Amniotic epithelial cell (primary cell): ENCODE measurements at regions not wholly inside any gene's neighbourhood (a gene's known extent, or its start where the extent isn't known, plus 50 kb on each side); places are given as distances from the start of the nearest gene placed in this dataset.
"Not testable (repeated sequence)": the region's sequence is repeated elsewhere in the genome, so short reads cannot be mapped to it uniquely, and the experiment has no call there.

ENCODE experiments used
- DNase-seq: peaks from one replicate; pipeline ENCODE4 v3.0.0-alpha.2; 2010; ENCODE audit warnings: low read depth

DNA sequence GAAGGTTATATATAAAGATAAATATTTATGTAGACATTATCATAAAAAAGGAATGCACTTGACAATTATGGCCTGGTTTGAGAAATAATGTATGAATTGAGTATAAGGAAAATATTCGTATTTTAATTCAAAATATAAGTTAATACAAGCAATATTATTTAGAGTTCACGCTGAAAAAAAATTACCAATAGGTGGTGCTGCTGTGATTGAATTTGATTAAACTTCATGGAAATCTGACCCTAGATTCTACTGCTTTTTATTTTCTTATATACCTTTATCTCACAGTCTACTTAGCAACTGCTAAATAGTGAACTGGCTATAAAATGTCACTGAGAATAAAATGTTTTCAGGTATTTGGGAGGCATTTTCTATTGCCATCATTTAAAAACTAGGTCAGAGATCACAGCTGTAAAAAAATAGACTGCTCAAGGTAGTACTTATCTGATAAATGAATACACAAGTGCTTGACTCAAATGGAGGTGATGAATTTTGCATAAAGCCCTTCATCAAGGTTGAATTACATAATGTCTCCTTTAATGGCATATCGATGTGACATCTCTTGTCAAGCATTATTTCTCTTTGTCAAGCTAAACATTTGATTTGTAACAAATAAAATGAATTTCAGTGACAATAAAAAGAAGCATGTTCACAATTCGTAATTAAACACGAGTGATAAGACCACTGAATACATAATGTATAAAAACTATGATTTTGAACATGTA lies 1638.8 kb upstream of the PCDH7 start:
- DNase-seq = peak; percentile 34

DNA sequence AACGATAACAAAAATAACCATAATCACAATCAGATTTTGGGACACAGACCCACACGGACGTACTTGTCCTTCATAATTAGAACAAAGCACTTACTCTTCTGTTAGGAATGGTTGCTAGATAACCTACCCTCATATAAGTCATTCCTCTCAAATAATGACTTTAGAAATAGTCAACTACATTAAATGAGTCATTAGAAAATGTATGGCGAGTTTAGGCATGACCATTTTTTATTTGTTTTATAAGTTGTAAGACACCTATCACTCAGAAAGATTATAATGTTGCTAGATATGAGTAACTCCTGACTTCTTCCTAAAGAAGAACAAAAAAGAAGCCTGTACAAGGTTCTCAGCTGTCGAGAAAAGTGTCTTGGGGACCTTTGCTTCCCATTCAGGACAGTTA lies 1637.5 kb upstream of the PCDH7 start:
- DNase-seq = no peak

DNA sequence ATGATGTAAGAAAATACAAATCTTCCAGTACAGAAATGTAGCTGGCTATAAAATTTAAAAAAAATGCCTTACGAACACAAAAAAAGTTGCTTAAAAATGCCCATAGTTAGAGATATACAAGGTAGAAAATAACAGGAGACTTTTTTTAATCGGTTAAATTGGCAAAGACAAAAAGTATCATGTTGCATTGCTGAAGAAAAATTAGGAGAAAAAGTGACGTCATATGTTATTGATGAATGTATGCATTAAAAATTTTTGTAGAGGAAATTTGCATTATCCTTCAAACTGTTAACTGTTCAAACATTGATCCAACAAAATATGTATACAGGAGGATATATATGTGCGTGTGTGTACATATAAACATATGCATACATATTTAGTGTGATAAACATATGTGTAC lies 1634.4 kb upstream of the PCDH7 start:
- DNase-seq = no peak

DNA sequence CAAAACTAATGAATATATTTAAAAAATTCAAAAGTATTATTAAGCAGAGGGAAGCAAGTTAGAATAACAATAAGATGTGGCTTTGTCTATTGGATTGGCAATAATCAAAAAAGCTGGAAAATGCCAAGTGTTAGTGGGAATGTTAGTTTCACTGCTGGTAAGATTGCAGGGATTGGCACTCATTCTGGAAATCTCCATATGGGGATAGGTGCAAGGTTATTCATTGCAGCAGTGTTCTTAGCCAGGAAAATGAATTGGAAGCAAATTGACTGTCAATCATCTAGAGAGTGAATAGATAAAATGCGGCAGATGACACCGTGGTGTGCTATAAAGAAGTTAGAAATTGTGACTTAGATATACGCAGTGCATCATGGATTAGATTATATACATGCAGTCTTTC lies 1615.5 kb upstream of the PCDH7 start:
- no peak for DNase-seq

DNA sequence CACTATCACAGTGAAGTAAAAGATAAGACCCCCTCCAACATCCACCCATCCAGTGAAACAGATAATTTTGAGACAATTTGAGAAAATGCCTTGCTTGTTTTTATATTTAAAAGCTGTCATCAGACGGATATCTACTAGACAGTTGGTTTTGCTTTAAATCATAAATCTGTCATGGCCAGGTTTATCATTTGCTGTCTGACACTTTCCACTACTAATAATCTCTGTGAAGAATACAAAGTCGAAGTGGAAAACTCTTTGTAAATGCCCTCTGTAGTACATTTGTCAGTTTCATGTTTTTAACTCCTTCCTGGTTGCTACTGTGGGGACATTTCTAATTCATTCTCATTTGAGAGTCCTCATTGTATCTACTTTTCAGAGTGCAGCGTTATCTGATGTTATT lies 1606.2 kb upstream of the PCDH7 start:
- no peak for DNase-seq

DNA sequence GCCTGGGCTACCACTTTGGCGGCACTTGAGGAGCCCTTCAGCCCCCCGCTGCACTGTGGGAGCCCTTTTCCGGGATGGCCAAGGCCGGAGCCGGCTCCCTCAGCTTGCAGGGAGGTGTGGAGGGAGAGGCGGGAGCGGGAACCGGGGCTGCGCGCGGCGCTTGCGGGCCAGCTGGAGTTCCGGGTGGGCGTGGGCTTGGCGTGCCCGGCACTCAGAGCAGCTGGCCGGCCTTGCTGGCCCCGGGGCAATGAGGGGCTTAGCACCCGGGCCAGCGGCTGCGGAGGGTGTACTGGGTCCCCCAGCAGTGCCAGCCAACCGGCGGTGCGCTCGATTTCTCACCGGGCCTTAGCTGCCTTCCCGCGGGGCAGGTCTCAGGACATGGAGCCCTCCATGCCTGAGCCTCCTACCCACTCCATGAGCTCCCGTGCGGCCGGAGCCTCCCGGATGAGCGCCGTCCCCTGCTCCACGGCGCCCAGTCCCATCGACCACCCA lies 1602.9 kb upstream of the PCDH7 start:
- DNase-seq = not testable (repeated sequence)

DNA sequence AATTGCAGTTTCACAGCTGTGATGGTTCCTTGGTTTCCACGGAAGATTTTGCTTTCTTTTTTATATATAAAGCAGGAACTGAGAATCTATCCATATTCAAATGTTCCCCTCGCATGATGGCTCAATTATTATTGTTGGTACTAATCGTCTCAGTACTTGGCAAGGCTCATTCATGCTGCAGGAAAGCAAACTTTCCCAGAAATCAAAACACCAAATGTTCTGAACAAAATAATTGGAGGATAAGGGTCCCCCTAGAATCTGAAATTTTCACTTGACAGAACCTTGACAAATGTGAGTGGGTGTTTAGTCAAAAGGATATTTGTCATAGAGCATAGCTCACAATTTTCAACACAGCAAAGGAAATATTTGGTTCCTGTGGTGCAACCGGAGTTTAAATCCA lies 1598.6 kb upstream of the PCDH7 start:
- no peak for DNase-seq

DNA sequence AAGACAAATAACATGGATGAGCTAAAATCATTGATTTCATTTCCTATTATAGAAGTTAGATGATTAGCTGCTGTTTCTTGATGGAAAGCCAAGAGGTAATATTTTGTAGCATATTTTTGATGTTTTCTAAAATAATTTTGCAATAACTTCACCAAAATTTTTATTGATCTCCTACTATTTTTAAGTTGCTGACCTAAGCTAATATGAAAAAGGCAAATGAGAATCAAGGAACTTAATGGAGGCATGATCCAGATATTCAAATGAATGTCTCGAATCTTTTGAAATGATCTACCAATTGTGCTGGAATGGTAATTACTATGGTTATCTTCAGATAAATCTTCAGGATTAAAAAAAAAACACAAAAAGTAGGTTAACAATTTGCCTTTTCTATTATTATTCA lies 1591.4 kb upstream of the PCDH7 start:
- DNase-seq = no peak

DNA sequence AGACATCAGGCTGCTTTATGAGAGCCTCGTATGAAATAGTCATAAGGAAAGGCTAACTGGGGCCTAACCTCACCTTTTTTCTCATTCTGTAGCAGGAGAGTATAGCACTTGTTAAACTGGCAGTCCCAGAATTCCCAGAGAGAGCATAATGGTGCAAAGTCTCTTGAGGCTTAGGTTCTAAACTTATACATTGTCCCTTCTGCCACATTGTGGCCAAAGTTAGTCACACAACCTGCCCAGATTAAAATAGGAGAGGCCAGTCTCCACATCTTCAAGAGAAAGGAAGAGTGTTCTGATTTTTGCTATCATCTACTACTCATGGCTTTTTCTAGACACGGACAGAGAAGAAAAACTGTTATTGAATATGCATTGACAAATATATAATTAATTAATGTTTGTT lies 1588.9 kb upstream of the PCDH7 start:
- DNase-seq = no peak

DNA sequence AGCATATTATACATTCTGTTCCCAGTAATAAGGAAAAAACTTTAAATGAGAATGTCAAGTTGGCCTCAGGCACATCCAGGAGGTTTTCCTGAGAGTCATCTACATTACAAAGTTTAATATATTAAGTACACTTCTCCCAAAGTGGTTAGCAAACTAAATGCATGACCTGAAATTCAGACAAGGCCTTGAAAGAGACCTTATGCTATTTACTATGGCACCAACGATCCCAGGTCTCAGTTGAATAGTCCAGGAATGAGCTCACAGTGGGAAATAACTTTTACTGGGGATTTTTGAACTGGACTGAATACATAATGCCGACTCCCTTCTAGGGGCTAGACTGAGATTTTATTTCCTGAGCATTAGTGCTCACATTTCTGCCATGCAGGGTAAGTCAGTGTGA lies 1577.5 kb upstream of the PCDH7 start:
- no peak for DNase-seq

DNA sequence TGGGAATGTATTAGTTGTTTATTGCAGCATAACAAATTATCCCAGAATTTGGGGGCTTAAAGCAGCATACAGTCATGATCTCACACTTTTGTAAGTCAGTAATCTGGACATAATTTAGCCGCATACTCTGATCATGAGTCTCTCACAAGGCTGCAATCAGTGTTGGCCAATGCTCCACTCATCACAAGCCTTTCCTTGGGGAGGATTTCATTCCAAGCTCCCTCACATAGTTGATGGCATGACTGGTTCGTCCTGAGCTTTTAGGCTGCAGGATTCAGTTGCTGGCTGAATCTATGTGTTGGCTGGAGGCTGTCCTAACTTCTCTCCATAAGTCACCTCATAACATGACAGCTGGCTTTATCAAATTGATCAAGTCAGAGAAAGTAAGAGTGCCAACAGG lies 1568.6 kb upstream of the PCDH7 start:
- DNase-seq = peak; percentile 82

DNA sequence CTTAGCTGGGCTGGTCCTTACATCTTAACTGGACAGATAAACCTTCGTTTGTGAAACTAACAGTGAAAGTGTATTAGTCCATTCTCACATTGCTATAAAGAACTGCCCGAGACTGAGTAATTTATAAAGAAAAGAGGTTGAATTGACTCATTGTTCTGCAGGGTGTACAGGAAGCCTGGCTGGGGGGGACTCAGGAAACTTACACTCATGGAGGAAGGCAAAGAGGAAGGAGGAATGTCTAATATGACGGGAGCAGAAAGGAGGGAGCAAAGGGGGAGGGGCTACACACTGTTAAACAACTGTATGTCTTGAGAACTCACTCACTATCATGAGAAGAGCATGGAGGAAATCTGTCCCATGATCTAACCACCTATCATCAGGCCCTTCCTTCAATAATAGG lies 1566.5 kb upstream of the PCDH7 start:
- no peak for DNase-seq

DNA sequence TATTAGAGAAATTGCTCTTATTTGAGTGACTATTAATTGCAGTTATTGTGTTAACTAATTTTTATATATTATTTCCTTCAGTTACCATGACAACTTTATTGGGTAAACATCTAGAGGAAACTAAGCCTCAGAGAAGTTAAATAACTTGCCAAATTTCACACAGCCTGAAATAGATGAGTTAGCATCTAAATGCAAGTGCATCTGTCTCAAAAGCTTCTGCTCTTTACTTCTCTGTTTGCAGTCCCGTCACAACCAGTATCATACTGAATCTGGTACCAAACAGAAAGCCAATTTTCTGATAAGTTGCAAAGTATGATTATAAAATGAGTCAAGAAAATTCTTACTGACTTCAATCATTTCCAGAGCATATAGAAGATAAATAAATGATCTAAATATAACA lies 1544.9 kb upstream of the PCDH7 start:
- no peak for DNase-seq

DNA sequence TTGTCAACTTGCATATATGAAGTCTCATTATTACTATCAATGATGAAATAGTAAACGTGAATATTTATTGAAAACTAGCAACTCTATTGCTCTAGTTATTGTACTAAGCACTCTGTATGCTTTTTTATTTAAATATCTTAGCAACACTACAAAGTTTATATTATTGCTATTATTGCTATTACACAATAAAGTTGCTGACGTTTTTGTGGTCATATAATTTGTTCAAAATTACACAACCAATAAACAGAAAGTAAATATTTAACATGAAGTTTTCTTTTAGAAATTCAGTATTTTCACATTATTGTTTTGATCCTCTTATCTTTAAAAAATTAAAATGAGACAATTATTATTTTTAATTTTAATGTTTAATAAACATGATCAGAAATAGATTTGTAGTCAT lies 1521.1 kb upstream of the PCDH7 start:
- no peak for DNase-seq

DNA sequence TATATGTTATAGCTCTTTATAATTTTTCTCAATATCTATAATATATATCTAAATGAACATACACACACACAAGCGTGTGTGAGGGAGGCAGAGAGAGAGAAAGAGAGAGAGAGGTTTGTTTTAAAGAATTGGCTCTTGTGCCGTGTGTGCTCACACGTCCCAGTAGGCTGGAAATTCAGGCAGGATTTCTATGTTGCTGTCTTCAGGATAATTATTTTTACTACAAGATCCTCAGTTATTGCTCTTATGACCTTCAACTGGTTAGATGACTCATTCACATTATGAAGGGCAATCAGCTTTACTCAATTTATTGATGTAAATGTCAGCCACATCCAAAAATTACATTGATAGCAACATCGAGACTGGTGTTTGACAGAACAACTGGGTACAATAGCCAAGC lies 1520.7 kb upstream of the PCDH7 start:
- no peak for DNase-seq

DNA sequence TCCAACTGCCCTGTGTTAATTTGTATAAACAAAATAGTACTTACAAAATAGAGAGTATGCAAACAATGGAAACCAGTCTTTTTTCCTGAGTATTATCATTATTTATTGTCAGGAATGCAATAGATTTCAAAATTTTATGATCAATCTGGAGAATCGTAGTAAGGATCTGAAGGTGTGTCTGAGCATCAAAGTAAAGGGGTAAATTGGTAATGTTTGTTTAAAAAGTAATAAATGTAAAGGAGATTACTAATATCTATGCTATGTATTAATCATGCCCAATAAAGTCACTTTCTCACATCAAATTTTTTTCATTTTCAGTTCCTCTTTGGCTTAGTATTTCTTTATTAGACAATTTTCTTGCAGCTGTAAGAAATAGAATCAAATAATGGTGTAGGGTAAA lies 1507.1 kb upstream of the PCDH7 start:
- DNase-seq = no peak

DNA sequence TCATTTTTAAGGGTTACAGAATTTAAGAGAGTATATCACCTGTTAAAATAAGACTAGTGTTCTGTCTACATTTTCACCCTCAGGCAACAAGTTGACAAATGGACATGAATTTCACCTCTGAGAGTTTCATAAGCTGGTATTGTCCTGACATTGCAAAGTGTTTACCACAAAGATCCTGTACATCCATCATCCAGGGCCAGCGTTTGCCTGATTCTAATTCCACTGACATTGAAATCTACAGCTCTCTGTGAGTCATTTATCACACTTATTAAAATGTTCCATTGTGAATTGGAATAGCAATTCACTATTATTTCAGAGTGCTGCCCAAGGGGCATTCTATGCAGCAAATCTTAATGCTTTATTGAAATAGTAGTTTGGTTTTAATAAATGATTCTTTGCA lies 1499.4 kb upstream of the PCDH7 start:
- peak; percentile 15 for DNase-seq

DNA sequence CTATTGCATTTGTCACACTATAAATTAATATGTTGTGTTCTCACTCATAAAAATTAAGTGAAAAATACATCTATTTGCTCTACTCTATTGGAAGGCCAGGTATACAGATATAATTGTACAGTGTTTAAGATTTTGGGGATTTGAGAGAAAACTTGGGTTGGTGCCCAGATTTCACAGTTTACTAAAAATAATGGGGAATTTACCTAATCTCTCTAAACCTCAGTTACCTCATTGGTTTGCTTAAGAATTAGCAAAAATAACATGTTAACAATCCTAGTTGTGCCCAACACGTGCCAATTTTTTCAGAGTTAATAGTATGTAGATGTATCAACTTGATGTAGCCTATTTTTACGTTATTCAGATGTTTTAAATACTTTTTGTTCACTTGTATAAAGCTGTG lies 1495.3 kb upstream of the PCDH7 start:
- no peak for DNase-seq

DNA sequence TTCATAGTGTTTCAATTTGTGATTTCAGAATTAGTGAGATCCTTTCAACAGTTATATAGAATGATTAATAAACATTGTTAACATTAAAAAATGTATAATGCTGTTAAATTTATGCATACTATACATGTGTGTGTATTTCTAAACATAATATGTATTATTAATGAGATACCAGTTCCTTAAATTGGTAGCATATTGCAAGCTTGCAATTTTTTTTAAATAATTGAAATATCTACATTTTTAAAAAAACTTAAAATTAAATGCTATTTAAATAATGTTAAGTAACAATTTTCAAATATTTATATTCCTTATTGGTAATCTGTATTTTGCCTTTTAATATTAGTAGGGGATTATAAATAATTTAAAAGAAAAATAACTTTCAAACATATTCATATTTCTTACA lies 1479.5 kb upstream of the PCDH7 start:
- DNase-seq = no peak

DNA sequence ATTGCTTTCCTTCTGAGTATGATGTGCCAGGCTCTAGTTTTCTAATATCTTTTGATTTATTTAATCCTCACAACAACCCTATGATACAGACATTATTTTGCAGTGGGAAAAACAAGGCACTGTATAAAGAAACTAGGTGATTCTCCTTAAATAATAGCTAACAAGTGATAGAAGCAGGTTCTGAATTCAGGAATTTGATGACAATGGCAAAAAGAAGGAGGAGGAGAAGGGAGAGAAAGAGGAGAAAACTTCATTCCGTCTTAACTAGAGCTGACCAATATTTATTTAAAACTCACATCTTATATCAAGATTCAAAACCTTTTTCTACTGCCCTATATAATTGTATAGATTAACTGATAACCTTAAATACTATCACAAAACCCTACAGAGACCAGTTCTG lies 1477.1 kb upstream of the PCDH7 start:
- no peak for DNase-seq

DNA sequence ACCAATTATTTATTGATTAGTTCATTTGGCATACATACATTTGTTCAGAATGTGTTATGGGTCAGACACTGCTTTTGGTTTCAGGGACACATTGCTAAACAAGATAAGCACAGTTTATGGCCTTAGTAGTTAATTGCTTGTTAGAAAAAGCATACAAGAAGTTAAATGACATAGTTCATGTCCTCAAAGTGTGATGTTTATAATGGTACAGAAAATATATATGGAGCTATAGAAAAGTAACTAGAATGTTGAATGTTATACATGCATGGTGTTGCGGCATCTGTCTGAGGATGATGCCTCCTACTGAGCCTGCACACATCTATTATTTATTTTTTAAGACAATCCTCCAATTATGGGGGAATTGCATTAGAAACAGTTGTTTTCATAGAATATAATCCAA lies 1476.3 kb upstream of the PCDH7 start:
- no peak for DNase-seq

DNA sequence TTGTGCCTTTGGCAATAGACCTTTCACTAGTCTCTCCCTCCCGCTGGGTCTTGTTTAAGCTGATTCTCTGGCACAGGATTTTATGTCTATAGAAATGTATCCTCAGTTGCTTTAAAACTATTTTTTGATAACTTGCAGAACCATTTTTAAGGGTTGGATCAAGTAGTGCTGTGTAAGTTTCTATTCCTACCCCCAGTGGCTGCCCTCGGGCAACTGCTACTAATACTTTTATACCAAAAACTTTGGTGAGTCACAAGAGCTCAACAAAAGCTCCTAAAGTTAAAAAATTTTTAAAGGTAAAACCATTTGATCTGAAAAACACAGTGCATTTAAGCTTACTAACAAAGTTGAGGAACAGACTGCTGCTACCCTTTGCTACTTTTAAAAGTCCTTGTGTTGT lies 1460.6 kb upstream of the PCDH7 start:
- DNase-seq = no peak

DNA sequence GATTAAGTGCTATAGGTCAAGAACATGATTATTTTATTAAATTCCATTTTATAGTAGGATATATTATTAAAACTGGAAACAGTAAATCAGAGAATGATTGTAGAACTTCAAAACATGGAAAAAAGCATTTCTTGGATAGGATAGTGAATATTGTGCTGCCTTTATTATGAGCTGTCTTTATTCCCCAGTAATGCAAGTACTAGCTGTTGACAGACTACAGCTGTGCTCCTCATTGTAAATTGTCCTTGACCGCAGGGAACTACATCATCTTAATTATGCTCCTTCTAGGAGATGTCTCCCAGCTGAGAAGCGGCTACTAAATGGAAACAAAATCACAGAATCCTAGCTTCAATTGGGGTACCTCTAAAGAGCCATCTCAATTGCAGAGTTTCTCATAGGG lies 1457.2 kb upstream of the PCDH7 start:
- DNase-seq = no peak

DNA sequence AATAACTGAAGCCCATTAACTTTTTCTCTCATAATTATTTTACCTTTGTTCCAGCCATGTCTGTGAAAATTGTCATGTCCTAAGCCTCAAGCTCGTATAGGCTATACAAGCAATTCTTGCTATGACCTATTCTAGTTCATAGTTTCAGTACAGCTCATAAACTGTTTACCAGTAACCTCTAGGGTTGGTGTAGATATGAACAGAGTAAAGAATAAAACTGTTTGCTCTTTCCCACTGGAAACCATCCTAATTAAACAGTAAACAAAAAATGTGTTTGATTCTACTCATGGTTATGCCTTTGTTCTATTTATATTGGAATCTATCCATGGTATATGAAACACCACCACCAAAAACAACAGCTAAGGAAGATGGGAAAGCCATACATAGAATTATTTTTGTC lies 1444.0 kb upstream of the PCDH7 start:
- DNase-seq = no peak

DNA sequence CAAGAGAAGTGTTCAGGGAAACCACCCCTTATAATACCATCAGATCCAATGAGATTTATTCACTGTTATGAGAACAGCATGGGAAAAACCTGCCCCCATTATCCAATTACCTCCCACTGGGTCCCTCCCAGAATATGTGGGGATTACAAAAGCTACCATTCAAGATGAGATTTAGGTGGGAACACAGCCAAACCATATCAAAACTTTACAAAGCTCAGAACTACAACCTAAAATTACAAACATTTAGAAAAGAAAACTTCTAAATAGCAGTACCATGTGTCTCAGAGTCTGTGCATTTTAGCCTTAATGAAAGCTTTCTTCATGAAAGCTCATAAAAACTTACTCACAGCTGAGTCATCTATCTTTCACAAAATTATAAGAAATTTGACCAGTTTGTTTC lies 1442.8 kb upstream of the PCDH7 start:
- DNase-seq = peak; percentile 27
